ENCODE measurements at regions not wholly inside any gene's neighbourhood (a gene's known extent, or its start where the extent isn't known, plus 50 kb on each side); places are given as distances from the start of the nearest gene placed in this dataset.
A peak's percentile ranks its signal among the peaks of the same experiment; 100 is the strongest.
"Not testable (repeated sequence)": the region's sequence is repeated elsewhere in the genome, so short reads cannot be mapped to it uniquely, and the experiment has no call there.

DNA sequence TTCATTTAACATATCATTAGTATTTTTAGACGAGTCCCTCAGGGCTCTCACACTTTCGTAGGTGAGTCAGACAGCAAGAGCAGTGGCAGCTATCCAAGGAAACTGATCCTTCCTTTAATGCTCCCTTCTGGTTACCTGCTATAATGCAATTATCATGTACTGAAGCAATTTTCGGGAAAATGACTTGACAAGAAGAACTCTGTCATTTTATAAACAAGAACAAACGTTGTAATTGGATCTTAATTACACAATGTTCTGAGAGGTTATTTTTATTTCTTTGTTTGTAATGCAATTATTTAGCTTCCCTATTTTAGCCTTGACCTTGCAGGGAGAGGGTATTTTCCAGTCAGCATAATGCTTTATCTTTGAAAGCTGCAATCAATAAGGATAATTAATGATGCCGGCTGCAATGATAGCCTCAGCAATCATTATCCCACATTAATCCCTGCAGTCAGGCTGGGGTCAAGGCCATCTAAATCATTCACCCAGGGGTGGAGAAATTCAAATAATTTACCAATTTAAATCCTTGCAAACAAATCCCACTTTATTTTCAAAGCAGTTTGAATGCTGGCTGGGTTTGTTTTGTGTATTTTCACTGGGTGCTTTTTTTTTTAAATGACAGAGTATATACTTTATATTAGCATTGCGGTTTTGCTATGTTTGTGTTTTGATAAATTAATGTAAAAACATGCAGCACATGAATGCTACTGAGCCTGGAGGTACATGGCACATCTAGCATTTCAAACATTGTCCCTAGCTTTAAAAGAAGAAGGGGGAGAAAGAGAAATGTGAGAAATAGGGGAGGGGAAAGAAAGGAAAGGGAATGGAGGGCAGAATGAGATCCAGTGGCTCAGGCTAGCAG, 249.9 kb downstream of the SHOX2 start:
- DNase-seq = peak; percentile 62

DNA sequence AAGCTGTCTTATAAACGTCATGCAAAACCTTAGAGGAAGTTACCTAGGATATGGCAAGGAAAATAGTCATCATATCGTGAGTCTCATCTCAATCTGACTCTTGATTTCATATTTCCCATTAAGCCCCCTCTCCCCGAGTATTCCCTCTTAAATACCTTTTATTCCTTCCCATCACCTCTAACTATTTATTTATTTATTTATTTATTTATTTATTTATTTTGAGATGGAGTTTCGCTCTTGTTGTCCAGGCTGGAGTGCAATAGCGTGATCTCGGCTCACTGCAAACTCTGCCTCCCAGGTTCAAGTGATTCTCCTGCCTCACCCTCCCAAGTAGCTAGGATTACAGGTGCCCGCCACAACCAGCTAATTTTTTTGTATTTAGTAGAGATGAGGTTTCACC, 260.4 kb downstream of the SHOX2 start:
- not testable (repeated sequence) for DNase-seq

DNA sequence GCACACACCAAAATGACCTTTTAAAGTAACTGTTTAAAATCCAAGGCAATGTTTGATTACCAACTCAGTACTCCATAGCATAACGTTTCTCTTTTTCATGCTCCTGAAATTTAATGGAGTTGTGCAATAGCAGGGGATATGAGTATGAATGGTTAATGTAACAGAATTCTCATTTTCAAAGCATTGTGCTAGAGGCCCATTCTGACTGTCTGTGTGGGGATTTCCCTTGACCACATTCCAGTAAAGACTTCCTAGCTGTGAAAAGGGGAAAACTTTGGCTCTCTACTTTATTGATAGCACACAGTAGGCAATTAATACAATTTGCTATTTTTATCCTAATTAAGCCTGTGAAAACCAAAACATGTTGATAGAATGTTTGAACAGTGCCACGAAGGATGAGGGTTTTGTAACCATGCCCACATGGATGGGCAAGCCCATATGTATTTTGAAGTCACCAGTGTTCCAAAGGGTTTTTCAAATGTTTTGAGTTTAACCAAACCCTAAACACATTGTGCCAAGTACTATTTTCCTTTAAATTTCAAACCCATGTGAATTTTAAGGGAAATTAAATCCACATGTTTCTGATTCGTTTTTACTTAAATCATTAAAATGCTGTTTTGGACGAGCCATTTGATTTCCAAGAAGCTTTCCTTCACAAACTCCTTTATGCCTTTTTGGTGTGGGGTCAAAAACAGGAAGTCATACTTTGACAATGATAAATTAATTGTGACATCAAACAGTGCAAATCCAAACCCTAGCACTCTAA, 261.2 kb downstream of the SHOX2 start:
- no peak for DNase-seq

DNA sequence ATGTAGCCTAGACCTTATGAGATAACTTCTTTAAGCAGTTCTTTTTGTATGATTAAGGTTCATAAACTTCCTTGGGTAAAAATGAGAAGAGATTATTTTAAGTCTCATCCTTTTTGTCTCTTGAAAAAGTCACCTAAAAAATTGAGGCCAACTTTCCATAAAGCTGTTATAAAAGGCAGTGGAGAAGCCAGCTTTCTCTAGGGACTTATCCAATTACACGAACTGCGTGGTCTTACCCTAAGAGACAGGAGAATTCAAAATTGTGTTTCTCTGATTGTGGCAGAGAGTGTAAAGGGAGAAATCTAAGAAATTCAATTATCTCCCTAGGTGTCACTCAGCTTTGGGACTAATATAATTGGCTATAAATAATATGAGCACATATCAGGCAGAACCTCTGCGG, 262.0 kb downstream of the SHOX2 start:
- DNase-seq = no peak

DNA sequence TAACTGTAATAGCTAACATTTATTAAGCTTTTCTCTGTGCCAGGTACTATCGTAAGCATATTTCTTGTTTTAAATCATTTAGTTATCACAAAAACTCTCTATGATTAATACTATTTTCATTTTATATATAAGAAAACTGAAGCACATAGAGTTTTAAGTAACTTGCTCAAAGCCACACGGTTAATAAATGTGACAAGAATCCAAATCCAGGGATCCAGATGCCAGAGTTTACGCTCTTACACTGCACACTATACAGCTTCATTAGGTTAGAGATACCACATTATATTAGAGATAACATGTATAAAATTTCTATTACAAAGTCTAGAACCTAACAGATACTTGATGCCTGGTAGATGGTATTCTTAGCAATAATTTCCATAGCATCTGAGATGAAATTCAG, 265.2 kb downstream of the SHOX2 start:
- DNase-seq = no peak

DNA sequence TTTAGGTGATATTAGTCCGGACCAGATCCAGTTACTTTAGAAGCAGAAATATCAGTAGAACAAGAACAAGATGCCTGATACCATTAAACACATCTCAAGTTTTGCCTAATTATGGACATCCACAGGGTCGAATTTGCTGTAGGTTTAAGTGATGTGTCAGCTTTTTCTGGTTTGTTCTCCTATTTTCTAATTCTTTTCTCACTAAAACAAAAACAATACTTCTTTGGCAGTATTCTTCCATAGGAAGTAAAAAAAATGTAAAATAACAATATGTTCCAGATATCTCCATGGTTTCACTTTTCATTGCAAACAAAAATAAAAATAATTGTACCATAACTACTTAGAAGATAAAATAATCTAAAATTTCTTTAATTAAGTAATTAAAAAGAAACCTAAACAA, 265.7 kb downstream of the SHOX2 start:
- no peak for DNase-seq

DNA sequence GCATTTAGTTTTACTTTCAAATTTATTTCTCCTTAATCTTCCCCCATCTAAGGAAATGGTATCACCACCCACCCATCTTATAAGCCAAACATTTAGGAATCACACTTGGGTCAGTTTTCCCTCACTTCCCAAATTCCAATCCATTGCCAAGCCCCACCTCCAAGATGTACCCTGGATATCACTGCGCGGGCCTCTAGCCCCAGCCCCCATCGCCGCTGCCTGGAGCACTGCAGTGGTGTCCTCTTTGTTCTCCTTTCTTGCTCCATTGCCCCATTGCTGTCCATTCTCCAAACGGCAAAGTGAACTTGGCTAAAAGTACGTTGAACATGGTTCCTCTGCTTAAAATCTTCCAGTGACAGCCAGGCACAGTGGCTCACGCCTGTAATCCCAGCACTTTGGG, 267.8 kb downstream of the SHOX2 start:
- no peak for DNase-seq

DNA sequence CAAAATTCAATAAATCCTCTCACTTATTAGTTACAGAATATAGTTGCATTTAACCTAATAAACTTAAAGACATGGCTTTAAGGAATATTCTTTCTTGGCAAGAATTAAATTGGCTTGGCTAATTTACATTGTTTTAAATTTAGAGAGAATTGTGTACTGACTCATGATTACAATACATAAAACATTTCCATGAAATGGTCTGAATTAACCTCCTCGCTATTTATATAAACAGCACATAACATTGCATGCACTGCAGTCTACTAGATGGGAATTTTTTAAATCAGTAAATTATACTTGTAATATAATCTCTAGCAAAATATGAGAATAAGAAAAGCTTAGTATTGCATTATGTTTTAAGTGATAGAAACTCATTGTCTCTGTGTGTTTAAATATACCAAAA, 268.9 kb downstream of the SHOX2 start:
- DNase-seq = no peak

DNA sequence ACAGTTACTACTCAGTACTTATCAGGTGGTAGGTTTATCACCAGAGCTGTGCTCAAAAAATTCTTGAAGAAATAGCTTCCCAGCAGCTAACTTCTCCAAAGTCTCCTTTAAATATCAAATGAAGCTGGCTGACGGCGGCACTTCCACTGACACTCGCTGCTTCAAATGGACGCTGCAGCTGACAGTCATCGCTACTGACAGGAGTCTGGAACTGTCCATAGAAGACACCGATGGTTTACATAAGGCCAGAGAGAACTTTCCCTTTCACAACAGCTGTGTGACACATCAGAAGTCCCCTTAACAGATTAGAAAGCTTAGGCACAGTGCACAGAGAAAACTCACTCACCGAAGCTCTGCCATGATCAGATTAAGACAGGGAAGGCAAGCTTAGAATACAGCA, 270.2 kb downstream of the SHOX2 start:
- DNase-seq = no peak

DNA sequence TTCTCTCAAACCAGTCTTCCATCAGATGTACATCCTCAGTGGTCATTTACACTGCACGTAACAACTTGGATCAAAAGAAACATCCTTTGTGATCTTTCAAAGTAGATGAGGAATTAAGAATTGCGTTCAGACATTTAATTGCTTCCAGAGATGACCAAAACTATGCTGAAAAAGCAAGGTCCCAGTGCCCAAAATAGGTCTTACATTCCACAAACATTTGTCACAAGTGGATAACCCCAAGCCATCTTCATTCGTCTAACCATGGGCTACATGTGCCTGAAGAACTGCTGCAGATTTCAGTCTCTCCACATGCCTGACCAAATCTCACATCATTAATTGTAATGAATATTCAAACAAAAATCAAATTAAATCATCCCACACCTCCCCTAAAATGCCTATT, 273.6 kb downstream of the SHOX2 start:
- no peak for DNase-seq

DNA sequence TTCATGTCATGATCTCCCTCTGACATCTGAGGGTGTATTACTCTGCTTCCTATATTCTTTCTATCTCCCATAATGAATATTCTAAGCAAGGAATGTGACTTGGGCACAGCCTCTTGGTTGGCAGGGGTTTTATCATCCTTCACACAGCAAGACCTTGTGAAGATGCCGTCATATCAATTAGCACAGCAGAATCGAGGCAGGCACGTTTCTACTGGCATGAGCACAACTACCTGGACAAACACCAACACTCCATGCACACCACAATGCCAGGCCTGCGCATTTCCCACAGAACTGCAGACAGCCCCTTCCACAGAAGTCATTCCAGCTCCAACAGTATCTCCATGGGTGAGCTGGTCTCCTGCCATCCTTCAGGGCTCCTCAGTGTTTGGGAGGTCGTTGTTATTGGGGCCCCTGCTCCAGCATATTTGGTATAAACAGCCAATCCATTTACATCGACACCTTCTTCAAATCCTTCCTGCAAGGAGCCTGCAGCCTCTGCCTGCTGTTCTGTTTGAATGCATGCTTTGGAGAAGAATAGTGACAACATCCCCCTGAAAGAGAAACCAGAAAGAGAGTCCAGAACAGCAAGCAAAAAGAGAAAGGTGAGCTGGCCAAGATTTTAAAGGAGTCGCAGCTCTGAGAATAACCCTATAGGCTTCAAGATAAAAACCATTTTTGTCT, 275.5 kb downstream of the SHOX2 start:
- no peak for DNase-seq

DNA sequence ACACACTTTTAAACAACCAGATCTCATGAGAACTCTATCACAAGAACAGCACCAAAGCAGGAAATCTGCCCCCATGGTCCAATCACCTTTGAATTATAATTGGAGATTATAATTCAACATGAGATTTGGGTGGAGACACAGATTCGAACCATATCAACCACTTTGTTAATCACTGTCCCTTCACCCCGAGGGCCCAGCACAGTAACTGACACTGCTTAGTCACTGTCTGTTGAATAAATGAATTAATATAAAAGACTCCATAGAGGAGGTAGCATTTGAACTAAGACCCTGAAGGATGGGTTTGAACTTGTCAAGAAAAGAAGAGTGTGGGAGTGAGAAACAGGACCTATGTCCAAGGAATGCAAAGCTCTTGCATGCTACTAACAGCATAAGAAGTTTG, 276.4 kb downstream of the SHOX2 start:
- no peak for DNase-seq

DNA sequence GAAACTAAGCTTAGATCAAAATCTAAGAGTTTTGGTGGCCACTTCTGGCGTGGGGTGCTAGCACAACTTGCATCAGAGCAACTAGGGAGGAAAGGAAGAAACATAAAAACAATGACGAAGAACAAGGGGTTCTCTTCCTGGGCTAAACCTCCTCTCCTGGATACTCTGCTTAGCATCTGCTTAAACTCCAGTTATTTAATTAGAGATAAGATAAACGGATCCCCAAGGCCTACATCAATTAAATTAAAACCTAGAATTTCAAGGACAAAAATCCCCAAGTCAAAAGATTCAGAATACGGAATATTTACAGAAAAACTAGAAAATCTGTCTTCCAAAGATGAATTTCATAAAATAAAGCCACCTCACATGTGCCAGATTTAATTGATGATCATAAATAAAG, 281.9 kb downstream of the SHOX2 start:
- DNase-seq = no peak

DNA sequence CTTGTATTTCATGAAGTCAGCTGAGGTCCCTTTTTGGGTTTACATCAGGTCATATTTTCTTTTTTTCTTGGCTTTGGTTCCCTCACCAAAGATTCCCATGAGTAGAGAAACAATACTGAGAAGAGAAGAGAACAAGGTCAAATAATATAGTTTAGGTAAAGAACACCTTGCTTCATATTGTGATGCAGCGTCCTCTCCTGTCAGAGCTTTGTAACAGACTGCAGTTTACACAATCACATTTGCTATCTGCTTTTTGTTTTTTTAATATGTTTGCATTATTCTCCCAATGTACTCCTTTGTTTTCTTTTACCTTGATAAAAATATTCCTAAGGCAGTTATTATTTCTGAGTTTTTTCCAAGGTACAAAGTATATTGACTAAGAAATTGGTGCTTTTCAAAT, 283.2 kb downstream of the SHOX2 start:
- no peak for DNase-seq

DNA sequence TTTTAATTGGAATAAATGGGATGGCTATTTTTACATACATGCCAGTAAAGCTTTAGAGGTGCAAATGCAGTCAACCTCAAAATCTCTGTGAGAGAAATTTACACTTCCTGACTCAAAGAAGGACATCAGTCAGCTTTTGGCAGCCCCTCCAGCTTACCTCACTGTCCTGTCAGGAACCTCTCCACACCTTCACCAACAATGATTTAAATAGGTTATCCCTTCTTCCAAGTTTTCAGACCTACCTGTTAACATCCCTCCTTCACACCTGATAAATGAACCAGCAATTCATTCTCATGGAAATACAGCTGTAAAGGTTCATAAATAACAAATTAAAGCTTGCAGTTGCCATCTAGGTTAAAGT, 286.1 kb downstream of the SHOX2 start:
- DNase-seq = no peak

DNA sequence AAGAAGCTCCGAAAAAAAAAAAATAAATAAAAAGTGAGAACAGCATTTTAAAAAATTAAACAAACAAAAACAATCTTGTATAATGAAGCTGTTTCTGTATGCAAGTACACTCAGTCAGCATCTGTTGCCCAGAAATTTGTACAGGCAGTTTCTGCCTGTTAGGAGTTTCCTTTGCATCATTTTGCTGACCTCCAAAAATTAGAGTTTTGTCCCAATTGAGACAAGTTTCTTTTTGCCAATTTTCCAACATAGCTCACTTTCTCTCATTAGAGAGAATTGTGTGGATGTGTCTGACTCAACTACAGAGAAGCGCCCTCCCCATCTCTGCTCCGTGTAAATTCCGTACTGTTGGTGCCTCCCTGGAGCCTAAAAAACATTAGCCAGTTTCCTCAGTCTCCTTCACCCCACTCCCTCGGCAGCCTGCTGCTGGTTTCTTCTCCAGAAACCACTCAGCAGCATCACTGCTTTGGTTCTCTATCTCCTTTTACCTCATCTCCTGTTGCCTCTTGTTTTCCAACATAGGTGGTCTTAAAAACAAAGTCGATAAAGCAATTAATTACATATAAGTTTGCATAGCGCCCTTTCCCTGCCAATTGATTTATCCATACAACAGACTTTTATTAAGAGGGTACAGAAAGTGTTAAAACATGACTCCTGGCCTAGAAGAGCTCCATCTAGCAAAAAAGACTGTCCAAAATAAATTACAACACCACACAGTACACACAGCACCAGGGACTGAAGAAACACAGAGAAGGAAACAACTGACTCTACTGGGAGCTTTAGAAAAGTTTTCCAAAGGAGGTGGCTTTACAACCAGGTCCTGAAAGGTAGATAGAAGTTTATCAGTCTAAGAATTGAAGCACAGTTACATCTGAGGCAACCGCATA, 286.7 kb downstream of the SHOX2 start:
- no peak for DNase-seq

DNA sequence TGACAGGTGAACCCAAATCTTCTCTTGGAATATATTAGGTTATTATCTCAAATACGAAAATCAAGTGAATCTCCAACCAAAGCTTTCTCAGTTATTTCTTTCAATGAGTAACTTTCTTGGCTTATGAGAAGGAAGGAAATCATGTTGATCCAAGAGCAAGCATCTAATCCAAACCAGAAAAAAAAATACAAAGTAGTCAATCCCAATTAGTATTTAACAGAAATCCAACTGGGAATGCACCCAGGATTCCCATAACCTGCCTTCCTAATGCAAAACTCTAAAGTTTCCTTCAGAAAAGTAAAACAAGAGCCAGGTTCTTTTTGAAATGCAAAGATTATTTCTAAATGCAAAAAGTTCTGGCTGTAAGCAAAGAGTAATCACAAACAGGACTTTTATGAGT, 289.3 kb downstream of the SHOX2 start:
- no peak for DNase-seq

DNA sequence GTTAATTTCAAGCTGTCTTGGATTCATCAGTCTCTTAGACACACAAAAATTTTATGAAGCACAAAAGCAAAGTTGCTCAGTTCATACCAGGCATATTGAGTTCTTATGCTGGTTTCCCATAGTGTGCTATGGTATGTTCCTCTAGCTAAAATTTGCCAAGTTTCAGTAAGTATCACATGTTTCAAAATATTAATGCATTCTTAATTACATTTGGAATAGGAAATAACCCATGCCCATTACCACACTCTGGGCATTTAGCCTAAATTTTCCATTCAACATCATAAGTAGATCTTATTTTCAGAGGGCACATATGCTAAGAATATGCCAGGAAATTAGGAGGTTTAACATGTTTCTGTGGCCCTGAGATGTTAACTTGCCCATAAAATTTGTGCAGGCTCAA, 289.9 kb downstream of the SHOX2 start:
- DNase-seq = no peak

DNA sequence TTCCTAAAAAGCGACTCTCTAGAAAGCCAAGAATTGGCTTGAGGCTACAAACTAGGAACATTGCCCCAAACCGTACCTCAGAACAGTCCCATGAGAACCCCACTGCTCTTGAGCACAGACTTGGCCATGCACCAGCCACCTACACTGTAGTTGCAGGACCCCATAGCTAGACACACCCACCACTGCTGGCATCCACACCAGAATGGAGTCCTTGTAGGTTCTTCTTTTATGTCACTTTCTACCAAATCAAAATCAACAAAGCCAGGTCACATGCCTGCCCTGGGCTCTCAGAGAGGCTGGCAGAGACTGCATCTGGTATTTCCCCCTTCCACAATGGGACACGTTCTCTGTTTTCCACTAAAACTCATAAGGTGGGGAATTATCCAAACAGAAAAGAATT, 290.5 kb downstream of the SHOX2 start:
- DNase-seq = no peak

DNA sequence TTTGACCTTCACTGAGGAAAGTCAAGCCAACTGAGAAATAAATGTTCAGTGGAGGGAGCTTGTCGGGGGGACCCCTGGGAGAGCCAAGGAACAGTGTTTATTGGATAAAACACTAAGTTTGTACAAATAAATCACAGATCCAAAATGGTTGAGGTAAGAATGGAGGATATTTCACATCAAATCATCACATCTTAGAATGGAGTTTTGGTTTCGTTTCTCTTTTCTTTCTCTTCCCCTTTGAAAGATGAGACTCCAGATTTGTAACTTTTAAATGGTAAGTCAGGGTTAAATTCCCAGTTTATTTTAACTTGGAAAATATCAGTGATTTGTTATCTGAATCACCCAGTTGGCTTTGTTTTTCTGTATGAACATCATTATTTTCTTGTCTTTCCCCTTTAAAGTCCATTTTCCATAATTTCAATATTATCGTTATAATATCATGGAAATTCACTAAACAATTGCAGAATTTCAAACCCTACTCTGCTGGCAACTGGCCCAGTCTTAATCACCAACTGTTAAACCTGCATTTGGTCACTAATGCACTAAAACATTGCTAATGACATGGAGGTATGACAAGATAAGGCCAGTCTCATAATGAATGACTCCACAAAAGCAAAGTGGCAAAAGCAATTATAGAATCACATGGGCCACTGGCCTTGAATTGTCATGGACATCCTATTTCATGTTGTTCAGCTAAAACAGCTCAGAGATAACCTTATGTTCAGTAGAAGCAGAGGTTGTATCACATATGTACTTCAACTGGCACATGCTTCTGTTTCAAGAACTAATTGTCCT, 295.1 kb downstream of the SHOX2 start:
- no peak for DNase-seq

DNA sequence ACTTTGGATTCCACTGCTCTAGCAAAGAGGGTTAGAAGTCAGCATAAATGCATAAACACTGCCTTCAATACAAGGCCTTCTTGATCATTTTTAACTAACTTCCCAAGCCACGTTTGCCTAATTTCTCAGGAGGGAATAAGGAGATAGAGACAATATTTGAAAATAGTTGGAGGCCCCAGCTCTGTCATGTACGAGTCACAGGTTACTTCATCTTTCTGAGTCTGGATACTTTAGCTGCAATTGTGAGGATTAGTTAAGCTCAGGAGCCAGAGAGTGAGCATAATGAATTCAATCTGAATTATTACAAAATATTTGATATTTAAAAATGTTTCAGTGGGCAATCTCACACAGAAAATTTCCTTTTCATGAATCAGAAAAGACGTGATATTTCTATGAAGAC, 298.9 kb downstream of the SHOX2 start:
- DNase-seq = no peak

DNA sequence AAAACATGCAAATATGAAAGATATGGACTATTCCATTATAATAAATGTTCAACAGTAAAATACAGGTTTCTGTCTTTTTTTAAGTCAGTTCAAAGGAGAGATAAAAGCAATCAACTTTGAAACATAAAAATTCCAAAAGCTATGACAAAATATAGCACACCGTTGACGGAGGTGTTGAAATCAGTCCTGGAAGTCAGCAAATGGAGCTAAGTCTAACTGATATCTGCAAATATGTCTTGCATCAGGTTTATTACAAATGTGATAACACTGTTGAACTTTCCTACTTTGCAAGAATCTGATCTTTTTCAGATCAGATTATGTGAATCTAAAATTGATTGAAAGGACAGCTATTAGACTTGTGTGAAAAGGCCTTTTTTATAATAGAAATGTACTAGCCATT, 300.7 kb downstream of the SHOX2 start:
- DNase-seq = no peak

Measured in DMS53 (cell line).